Cardiac fibroblast (primary cell): ENCODE measurements at regions not wholly inside any gene's neighbourhood (a gene's known extent, or its start where the extent isn't known, plus 50 kb on each side); places are given as distances from the start of the nearest gene placed in this dataset.

Experiments used
- DNase-seq, 2 donors: peaks; one replicate each; pipeline versions ENCODE4 v3.0.0 to v3.0.0-alpha.2; 2010; ENCODE audit warnings: low read depth in 2 of 2
- H3K4me3 ChIP-seq, 2 donors: replicated peaks in 1 of 2; 1 replicate in 1 of 2; 2 replicates in 1 of 2; pipeline ENCODE4 v1.5.1; 2011; ENCODE audit warnings: low read depth in 2 of 2, low read length in 2 of 2, mild to moderate bottlenecking in 2 of 2, moderate library complexity in 1 of 2
- CTCF ChIP-seq: IDR thresholded peaks from one replicate; pipeline ENCODE4 v1.5.1; 2011; ENCODE audit warnings: low read depth, mild to moderate bottlenecking, low read length, inconsistent platforms

- no peak for DNase-seq
- no peak overlapping the region for H3K4me3 ChIP-seq
- no peak for TF ChIP-seq CTCF
These were observed 77.1 kb upstream of the CNTLN start for GRCh38 chr9:17057729-17058128.

GRCh38 chr9:17052626-17053025, 82.2 kb upstream of the CNTLN start:
- no peak for DNase-seq
- TF ChIP-seq CTCF = no peak
- no peak overlapping the region for H3K4me3 ChIP-seq

GRCh38 chr9:17045381-17045940, 89.4 kb upstream of the CNTLN start:
- TF ChIP-seq CTCF = no peak
- no peak overlapping the region for H3K4me3 ChIP-seq
- DNase-seq = no peak

GRCh38 chr9:17031546-17031945, 103.3 kb upstream of the CNTLN start:
- no peak for TF ChIP-seq CTCF
- no peak for DNase-seq
- H3K4me3 ChIP-seq = no peak overlapping the region

GRCh38 chr9:17025281-17025680, 109.6 kb upstream of the CNTLN start:
- TF ChIP-seq CTCF = no peak
- DNase-seq = no peak
- no peak overlapping the region for H3K4me3 ChIP-seq

GRCh38 chr9:17024129-17024528, 110.7 kb upstream of the CNTLN start:
- no peak overlapping the region for H3K4me3 ChIP-seq
- no peak for TF ChIP-seq CTCF
- no peak for DNase-seq

- peak in 1 of 2 donors; percentile 25 for DNase-seq
- no peak overlapping the region for H3K4me3 ChIP-seq
- TF ChIP-seq CTCF = no peak
These were observed 113.4 kb upstream of the CNTLN start for GRCh38 chr9:17021387-17021970.
